Mononuclear cell (primary cell): ENCODE measurements at regions not wholly inside any gene's neighbourhood (a gene's known extent, or its start where the extent isn't known, plus 50 kb on each side); places are given as distances from the start of the nearest gene placed in this dataset.

Experiments used
- H3K27me3 ChIP-seq: 2 replicates; pipeline ENCODE4 v1.6.0; 2011; ENCODE audit warnings: low read length, control low read depth; ENCODE audit not compliant: insufficient read depth
- H3K4me1 ChIP-seq: 2 replicates; pipeline ENCODE4 v1.5.1; 2011; ENCODE audit warnings: mild to moderate bottlenecking, low read length, control low read depth; ENCODE audit not compliant: insufficient read depth
- H3K4me3 ChIP-seq: 2 replicates; pipeline ENCODE4 v1.5.1; 2011; ENCODE audit warnings: mild to moderate bottlenecking, low read length, moderate library complexity
- H3K9me3 ChIP-seq: 2 replicates; pipeline ENCODE4 v1.5.1; 2011; ENCODE audit warnings: low read depth, mild to moderate bottlenecking, control low read depth, low read length

DNA sequence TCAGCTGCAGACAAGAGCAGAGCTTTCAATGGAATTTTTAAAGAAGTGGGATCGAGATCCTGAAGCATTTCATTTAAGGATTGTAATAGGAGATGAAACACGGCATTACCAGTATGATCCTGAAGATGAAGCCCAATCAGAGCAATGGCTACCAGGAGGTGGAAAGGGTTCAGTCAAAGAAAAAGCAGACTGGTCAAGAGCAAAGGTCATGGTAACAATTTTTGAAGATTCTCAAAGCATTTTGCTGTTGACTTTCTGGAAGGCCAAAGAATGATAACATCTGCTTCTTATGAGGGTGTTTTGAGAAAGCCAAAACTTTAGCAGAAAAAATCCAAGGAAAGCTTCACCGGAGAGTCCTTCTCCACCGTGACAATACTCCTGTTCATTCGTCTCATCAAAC, 204.3 kb upstream of the EEA1 start:
- H3K4me1 ChIP-seq, result peaks cover 64% of the 10 kb centered on the region
- H3K9me3 ChIP-seq, result no peaks in the 10 kb centered on the region
- no peaks in the 10 kb centered on the region for H3K27me3 ChIP-seq
- H3K4me3 ChIP-seq, result no peak overlapping the region

GRCh38 chr12:93134175-93134890, 205.2 kb upstream of the EEA1 start:
- Histone ChIP-seq H3K4me3 (no peak overlapping the region), H3K9me3 (no peaks in the 10 kb centered on the region), H3K4me1 (peaks cover 72% of the 10 kb centered on the region), H3K27me3 (no peaks in the 10 kb centered on the region)

- H3K9me3 ChIP-seq, result no peaks in the 10 kb centered on the region
- no peak overlapping the region for H3K4me3 ChIP-seq
- no peaks in the 10 kb centered on the region for H3K27me3 ChIP-seq
- peaks cover 73% of the 10 kb centered on the region for H3K4me1 ChIP-seq
Measured at GRCh38 chr12:93134893-93135285, 205.8 kb upstream of the EEA1 start.

DNA sequence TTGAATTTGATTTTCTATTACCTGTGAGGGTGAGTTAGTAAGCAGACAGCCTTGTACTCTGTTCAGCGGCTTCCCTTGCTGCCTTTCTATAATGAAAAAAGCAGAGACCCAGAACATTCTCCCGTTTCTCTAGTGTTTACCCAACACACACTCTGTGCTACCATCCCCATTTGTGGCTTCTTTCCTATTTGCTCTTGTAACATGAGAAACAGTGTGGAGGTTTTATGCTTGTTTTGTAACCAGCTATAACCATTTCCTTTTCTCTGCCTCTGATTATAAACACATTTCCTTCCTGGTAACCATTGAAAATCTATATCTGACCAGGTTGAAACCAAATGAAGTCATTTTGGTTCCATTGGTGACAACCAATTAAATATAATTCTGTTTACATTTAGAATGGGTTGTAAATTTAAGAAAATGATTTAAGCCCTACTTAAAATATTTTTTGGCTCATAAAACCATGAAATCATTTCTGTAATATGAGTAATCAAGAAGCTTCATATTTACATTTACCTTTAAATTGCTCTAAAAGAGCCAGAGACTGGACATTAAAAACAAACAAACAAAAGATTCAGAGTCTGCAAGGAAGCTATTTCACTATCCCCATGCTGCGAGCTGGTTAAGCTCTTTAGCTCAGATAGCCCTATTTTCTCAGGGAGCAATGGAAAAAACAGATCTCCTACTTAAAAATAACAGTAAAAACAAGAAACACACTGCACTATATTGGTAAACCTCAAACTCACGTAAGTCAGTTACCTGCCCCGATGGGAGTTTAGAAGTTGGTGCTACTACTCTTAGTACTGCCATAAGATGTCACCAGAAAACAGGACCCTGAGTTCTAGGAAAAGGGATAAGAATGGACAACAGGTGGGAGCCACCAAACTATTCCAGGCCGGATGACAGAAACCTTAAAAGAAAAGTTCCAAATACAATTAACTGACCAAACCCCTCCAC, 206.5 kb upstream of the EEA1 start:
- Histone ChIP-seq H3K4me1 (peaks cover 73% of the 10 kb centered on the region), H3K27me3 (no peaks in the 10 kb centered on the region), H3K4me3 (no peak overlapping the region), H3K9me3 (no peaks in the 10 kb centered on the region)

DNA sequence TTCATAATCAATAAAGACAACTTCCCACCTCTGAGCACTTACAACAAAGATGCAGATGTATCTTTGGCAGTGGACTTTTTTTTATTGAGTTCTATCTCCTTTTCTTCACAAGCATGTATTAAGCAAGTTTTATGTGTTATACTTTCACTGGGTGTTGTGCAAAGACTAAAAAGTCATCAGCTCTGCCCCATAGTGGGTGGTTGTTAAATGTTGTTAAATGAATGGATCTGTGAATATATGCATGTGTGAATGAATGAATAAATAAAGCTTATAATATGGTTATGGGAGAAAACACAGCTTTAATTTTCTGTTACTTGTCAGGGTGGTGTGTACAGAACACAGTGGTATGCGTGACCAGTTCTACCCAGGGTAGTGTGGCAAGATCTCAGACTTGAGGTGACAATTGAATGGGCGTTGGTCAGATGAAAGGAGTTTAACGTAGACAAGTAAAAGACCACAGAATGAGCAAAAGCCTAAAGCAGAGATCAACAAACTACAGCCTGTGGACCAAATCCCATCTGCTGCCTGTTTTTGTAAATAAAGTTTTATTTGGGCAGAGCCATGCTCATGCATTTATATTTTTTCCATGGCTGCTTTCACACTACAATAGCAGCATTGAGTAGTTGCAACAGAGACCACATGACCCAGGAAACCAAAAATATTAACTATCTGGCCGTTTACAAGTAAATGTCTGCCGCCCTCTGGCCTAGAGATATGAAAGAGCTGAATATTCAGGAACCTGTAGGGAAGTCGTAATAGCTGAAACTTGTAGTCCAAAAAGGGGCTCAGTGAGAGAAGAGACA, 207.4 kb upstream of the EEA1 start:
- Histone ChIP-seq H3K4me3 (no peak overlapping the region), H3K4me1 (peaks cover 68% of the 10 kb centered on the region), H3K27me3 (no peaks in the 10 kb centered on the region), H3K9me3 (no peaks in the 10 kb centered on the region)

- Histone ChIP-seq H3K4me3 (no peak overlapping the region), H3K9me3 (no peaks in the 10 kb centered on the region), H3K27me3 (no peaks in the 10 kb centered on the region), H3K4me1 (peaks cover 68% of the 10 kb centered on the region)
Measured at GRCh38 chr12:93137656-93138612, 208.8 kb upstream of the EEA1 start.

DNA sequence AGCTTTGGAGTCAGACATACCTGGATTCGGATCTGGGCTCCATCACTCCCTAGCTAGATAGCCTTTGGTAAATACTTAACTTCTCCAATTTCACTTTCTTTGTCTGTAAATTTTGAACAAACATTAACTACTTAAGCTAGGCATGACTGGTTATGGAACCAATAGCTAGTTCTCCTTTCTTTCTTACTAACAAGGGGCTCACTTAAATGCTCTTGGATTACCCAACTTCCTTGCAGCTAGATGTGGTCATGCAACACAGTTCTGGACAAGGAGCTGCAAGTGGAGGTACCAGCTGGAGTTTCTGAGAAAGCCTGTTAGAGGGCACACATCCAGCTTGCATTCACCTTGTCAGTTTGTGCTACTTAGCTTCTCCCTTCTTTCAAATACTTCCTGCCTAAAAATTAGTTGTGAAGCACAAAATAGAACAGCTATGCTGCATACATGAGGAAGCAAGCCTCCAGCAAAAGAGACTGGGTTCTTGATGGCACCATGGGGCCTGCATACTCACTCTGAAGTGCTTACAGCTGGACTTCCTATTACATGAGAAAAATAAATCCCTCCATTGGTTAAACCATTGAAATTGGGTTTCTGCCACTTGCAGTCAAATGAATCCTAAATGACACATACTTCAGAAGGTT, 210.1 kb upstream of the EEA1 start:
- no peaks in the 10 kb centered on the region for H3K27me3 ChIP-seq
- H3K4me3 ChIP-seq, result no peak overlapping the region
- H3K4me1 ChIP-seq, result peaks cover 65% of the 10 kb centered on the region
- H3K9me3 ChIP-seq, result no peaks in the 10 kb centered on the region

DNA sequence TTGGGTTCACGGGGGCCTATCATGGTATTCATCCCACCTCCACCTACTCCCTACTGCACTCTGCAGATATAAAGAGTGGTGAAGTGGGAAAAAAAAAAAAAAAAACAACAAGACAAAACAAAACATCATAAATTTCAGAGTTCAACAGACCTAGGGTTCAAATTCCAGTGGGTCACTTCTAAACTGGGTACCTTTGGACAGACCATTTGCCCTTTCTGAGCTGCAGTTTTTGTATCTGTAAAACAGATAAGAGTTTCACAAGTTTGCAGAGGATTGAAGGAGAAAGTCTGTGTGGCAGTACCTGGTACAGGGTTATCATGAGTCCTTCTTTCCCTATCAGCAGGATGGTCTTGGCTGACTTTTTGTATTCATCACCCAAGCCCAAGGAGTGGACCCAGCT, 211.2 kb upstream of the EEA1 start:
- Histone ChIP-seq H3K4me3 (no peak overlapping the region), H3K27me3 (no peaks in the 10 kb centered on the region), H3K9me3 (no peaks in the 10 kb centered on the region), H3K4me1 (peaks cover 53% of the 10 kb centered on the region)

GRCh38 chr12:93140801-93141200, 211.7 kb upstream of the EEA1 start:
- Histone ChIP-seq H3K27me3 (no peaks in the 10 kb centered on the region), H3K4me1 (peaks cover 49% of the 10 kb centered on the region), H3K9me3 (no peaks in the 10 kb centered on the region), H3K4me3 (no peak overlapping the region)

- Histone ChIP-seq H3K27me3 (no peaks in the 10 kb centered on the region), H3K9me3 (no peaks in the 10 kb centered on the region), H3K4me3 (no peak overlapping the region)
Measured at GRCh38 chr12:93142881-93143280, 213.8 kb upstream of the EEA1 start.

GRCh38 chr12:93144109-93144508, 215.0 kb upstream of the EEA1 start:
- H3K9me3 ChIP-seq, result no peaks in the 10 kb centered on the region
- H3K27me3 ChIP-seq, result no peaks in the 10 kb centered on the region
- H3K4me1 ChIP-seq, result peaks cover 16% of the 10 kb centered on the region
- H3K4me3 ChIP-seq, result no peak overlapping the region

More at GRCh38 chr12:93142881-93143280, 213.8 kb upstream of the EEA1 start:
- peaks cover 29% of the 10 kb centered on the region for H3K4me1 ChIP-seq

- H3K9me3 ChIP-seq, result no peaks in the 10 kb centered on the region
- H3K4me1 ChIP-seq, result peaks cover 6% of the 10 kb centered on the region
- H3K27me3 ChIP-seq, result no peaks in the 10 kb centered on the region
- no peak overlapping the region for H3K4me3 ChIP-seq
Measured at GRCh38 chr12:93145086-93145485, 216.0 kb upstream of the EEA1 start.

GRCh38 chr12:93146263-93146939, 217.3 kb upstream of the EEA1 start:
- no peak overlapping the region for H3K4me3 ChIP-seq
- no peaks in the 10 kb centered on the region for H3K27me3 ChIP-seq
- no peaks in the 10 kb centered on the region for H3K4me1 ChIP-seq
- H3K9me3 ChIP-seq, result no peaks in the 10 kb centered on the region
